HG03558 (cell line): ENCODE measurements at regions not wholly inside any gene's neighbourhood (a gene's known extent, or its start where the extent isn't known, plus 50 kb on each side); places are given as distances from the start of the nearest gene placed in this dataset.
"Not testable (repeated sequence)": the region's sequence is repeated elsewhere in the genome, so short reads cannot be mapped to it uniquely, and the experiment has no call there.

Experiments used
- ATAC-seq: cut with Tn5 transposase; IDR thresholded peaks from one replicate; pipeline ENCODE4 v1.9.1; 2021; ENCODE audit warnings: moderate number of reproducible peaks; ENCODE audit not compliant: unreplicated experiment; ENCODE audit errors: extremely low read depth

GRCh38 chr5:110977915-110978314, 93.6 kb upstream of the TSLP start:
- no peak for ATAC-seq

GRCh38 chr5:110985882-110986281, 85.6 kb upstream of the TSLP start:
- ATAC-seq, result not testable (repeated sequence)

- not testable (repeated sequence) for ATAC-seq
These were observed 83.9 kb upstream of the TSLP start for GRCh38 chr5:110987573-110987972.

- ATAC-seq, result no peak
These were observed 74.8 kb upstream of the TSLP start for GRCh38 chr5:110996742-110997141.

GRCh38 chr5:111002036-111002435, 69.5 kb upstream of the TSLP start:
- ATAC-seq, result no peak

- no peak for ATAC-seq
These were observed 67.9 kb upstream of the TSLP start for GRCh38 chr5:111003623-111004022.

- no peak for ATAC-seq
These were observed 67.2 kb upstream of the TSLP start for GRCh38 chr5:111004291-111004690.

GRCh38 chr5:111010783-111011182, 60.7 kb upstream of the TSLP start:
- no peak for ATAC-seq

- no peak for ATAC-seq
These were observed 58.5 kb upstream of the TSLP start for GRCh38 chr5:111013011-111013410.

GRCh38 chr5:111016801-111017200, 54.7 kb upstream of the TSLP start:
- ATAC-seq, result no peak

GRCh38 chr5:111017731-111018130, 53.8 kb upstream of the TSLP start:
- ATAC-seq, result no peak
